Ovary (tissue), 3 donors: ENCODE measurements at regions not wholly inside any gene's neighbourhood (a gene's known extent, or its start where the extent isn't known, plus 50 kb on each side); places are given as distances from the start of the nearest gene placed in this dataset.

ENCODE experiments used
- POLR2A ChIP-seq: fragments of 450-650 bp; IDR thresholded peaks from one replicate; pipeline ENCODE4 v1.6.1; 2017; ENCODE audit warnings: antibody characterized with exemption, mild to moderate bottlenecking, moderate library complexity
- TF ChIP-seq, protein P1 (sequence below), 3 donors: fragments of 450-650 bp in 2 of 3; fragments of 200-600 bp in 1 of 3; IDR thresholded peaks; one replicate each; pipeline versions ENCODE4 v1.5.1 to v1.8.0; 2016 to 2022; ENCODE audit warnings: antibody characterized with exemption in 3 of 3, mild to moderate bottlenecking in 1 of 3
- donor health status: DM: no; HTN: no; CAD: no.

DNA sequence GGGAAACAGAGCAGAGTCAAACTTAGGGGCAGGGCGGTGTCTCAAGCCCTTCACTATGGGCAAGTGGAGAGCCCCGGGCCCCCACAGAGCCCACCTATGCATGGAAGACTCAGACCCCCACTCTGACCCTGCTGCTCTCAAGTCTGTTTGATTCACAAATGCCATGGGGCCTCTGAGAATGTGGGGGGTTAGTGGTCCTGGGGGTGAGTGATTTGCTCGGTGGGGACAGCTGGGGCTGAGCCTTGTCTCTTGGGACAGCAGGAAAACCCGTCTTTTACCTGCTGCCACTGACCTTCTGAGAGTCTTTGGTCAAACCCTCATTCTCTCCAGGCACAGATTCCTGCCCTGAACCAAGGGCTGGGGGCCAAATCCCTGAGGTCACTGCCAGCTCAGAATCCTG is 201.0 kb upstream of the RTL1 start:
- TF ChIP-seq, protein P1, sequence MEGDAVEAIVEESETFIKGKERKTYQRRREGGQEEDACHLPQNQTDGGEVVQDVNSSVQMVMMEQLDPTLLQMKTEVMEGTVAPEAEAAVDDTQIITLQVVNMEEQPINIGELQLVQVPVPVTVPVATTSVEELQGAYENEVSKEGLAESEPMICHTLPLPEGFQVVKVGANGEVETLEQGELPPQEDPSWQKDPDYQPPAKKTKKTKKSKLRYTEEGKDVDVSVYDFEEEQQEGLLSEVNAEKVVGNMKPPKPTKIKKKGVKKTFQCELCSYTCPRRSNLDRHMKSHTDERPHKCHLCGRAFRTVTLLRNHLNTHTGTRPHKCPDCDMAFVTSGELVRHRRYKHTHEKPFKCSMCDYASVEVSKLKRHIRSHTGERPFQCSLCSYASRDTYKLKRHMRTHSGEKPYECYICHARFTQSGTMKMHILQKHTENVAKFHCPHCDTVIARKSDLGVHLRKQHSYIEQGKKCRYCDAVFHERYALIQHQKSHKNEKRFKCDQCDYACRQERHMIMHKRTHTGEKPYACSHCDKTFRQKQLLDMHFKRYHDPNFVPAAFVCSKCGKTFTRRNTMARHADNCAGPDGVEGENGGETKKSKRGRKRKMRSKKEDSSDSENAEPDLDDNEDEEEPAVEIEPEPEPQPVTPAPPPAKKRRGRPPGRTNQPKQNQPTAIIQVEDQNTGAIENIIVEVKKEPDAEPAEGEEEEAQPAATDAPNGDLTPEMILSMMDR (IDR thresholded peaks at IDR 0.05): no peak
- no peak for TF ChIP-seq POLR2A
